Stimulated activated CD4-positive, alpha-beta T cell treated with anti-CD3 and anti-CD28 coated beads, Interleukin-2, amount 100 ng/mL, for 24 hours (primary cell): ENCODE measurements at regions not wholly inside any gene's neighbourhood (a gene's known extent, or its start where the extent isn't known, plus 50 kb on each side); places are given as distances from the start of the nearest gene placed in this dataset.

Experiments
- DNase-seq, 2 donors: peaks; one replicate each; pipeline ENCODE4 v3.0.0-alpha.2; 2020

DNA sequence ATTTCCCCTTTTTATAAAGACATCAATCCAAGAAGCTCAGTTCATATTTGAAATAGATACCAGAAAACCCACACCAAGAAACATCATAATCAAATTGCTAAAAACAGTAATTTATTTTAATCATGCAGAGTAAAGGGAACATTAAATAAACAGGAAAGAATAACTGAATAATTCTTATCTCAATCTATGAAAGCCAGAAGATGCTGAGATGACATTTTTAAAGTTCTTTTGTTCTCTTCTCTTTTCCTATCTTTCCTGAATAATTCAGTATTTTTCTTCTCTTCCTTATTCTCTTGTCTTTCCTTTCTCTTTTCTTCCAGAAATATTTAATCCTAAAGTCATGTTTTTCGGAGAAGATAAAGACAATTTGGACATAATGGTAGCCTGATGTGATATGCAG is 259.0 kb upstream of the OPRM1 start:
- DNase-seq = no peak

DNA sequence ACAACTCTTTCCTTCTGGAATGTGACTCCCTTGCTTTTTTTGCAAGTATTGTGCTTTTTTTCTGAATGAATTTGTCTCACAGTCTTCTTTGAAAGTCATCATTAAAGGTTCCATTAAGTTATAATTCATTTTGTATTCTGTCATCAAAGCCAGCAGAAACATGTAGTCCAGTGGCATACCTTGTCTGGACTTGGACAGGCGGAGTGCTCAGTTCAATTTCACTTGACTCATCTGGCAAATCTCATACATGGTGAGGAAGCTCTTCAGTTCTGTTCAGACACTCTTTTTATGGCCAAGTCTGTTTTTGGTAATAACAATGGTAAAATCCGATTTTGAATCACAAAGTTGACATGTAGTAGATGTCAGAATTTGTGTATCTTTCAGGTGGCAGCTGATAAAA is 260.8 kb upstream of the OPRM1 start:
- no peak for DNase-seq

DNA sequence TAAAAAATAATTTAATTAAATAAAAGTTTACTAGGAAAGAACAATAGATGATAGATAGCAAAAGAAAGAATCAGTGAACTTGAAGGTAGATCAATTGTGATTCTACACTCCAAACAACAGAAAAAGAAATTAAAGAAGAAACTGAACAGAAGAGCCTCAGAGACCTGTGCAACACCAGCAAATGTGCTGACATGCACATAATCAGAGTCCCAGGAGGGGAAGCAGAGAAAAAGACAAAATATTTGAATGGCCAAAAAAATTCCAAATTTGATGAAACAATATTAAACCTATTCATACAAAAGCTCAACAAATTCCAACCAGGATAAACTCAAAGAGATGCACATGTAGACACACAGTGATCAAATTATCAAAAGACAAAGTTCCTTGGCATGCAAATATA is 267.5 kb upstream of the OPRM1 start:
- DNase-seq = no peak

DNA sequence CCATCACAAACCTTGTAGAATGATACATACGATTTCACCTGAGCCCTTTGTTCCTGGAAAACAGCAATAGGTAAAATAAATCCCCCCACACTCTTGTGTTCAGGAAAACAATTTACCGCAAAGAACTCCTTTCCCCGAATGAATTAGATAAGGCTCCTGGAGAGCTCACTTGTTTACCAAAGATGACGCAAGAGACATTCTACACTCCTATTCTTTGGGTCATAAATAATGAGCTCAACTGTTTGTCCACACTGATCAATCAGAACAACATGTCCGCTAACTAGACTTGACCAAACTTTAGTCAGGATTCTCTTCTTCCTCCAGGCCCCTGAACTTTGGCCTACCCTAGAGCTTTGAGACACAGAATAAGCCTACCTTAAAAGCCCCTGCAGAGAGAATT is 271.9 kb upstream of the OPRM1 start:
- DNase-seq = no peak

DNA sequence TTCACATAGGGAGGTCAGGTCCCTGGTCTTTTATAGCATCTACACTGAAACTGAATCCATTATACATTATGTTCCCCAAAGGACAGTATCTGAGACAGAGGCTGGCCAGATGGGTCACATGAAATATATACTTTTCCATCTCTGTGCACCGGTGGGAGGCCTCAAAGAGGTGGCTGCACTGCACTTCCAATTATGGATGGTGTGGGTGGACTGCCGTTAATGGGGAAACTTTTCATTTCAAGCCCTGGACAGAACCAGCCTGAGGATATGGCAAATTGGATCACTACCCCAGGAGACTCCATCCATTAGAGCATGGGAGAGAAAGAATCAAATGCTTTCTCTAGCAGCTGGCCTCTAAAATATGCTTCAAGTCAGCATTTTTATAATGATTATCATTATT is 280.5 kb upstream of the OPRM1 start:
- no peak for DNase-seq

DNA sequence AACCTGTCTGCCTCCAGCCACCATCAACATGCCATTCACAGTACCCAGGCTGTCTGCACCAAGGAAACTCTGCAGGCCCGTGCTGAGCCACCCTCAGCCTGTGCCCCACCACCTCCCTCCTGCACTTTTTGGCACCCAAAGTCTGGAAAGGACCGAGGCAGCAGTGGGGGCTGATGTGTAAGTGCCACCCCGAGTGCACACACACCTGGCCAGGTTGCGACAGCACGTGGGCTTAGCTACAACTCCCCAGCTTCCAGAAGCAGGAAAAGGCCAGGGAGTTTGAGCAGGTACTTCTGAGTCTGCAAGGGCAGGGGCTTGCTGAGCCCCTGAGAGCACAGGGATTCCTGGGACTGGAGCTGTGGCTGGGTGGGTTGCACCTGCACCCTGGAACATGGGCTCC is 303.3 kb upstream of the OPRM1 start:
- no peak for DNase-seq

DNA sequence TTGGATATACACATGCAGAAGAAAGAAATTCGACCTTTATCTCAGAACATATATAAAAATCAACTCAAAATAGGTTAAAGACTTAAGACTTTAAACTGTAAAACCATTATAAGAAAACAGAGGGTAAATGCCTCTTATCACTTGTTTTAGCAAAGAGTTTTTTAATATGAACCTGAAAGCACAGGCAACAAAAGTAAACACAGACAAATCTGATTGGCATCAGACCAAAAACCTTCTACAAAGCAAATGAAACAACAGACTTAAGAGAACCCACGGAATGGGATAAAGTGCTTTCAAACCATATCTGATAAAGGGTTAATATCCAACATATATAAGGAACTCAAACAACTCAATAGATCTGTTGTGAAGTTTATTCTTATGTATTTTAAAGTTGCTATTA is 309.9 kb upstream of the OPRM1 start:
- no peak for DNase-seq

DNA sequence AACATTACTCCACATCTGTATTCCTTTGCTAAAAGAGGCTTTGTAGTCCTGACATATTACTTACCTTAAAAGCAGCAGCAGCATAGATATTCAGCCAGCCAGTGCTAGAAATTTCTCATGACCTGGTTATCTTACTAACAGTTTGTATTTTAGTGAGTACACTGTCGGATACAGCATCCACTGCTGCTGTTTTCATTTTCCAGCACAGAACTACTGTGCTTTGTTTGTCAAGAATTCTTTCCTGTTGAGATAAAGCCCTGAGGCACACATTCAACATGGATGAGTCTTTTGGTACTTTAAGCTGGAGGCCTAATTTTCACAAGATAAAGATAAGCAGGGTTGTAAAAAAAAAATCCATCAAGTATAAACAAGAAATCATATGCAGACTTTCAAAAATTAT is 311.2 kb upstream of the OPRM1 start:
- DNase-seq = no peak

DNA sequence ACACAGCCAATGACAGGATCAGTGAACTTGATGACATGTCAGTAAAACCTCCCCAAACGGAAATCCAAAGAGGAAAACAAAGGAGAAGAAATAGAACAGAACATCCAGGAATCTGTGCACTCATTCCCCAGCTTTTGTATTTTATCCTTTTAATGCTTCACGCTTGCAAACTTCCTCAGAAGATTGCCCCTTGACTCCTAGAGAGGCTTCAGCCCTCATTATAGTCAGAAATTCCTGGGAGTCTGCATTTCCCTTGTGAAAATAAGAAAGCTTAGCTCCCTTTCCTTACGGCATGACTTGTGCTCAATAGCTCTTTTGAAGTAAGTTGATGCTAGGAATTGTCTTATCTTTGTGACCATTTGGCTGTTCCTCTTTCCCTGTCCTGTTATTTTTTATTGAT is 313.6 kb upstream of the OPRM1 start:
- no peak for DNase-seq

DNA sequence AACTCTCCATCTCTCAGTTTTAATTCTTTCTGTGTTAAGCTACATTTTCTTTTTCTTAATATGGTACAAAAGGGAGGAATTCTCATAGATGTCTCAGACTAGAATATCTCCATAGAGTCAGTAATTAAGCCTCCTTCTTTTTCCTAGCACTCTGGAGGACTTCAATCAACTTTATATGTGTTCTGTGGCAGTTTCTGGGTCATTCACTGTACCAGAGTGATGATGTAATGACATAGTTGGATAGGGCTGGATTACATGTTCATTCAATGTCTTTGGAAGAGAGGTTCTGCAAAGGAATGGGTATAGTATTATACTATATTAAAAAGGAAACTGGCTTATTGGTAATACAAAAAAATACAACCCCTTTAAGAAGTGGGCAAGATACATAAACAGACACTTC is 318.3 kb upstream of the OPRM1 start:
- no peak for DNase-seq

DNA sequence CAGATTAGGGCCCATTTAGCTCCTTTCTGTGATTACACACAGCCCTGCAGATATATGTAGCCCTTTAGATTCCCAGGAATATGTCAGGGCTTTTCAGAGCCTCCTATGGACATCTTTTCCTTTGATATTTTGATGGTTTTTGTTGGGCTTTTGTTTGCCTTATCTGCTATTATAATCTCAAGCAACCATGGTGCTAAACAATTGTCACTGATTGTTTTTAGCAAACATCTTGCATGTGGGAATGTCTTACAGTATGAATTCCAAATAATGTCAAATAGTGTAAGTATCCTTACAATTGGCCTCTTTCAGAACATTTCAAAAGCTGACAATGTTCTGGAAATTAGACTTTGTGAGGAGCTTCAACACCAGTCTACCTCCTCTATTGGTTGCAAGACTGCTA is 333.6 kb upstream of the OPRM1 start:
- no peak for DNase-seq

DNA sequence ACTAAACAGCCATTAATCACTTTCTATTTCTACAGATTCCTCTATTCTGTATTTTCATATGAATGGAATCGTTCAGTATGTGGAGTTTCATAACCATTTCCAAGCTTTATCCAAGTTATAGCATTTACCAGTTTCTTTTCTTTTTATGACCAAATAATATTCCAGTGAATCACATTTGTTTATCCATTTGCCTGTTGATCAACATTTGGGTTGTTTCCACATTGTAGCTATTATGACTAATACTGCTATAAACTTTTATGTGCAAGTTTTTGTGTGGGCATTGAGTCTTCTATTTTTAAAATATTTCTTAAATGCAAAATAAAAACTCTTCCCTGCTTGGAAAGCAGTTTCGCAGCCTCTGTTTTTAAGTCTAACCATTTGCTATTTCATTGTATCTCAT is 336.4 kb upstream of the OPRM1 start:
- DNase-seq = no peak

DNA sequence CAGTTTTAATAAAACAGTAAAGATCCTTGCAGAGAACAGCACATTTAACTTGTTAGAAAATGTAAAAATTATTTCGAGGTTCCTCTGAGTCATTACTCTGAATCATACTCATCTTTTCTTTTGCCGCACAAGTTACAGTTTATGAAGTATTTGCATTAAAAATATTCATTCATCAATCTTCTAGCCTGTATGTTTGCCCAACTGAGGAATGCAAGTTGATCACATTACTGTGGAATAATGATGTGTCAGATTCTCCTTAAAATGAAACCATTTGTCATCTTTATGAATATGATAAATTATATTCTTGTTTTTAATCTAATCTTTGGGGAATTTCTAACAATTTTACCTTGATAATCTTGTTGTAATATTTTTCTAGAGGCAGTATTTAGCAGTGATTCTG is 340.4 kb upstream of the OPRM1 start:
- DNase-seq = no peak

DNA sequence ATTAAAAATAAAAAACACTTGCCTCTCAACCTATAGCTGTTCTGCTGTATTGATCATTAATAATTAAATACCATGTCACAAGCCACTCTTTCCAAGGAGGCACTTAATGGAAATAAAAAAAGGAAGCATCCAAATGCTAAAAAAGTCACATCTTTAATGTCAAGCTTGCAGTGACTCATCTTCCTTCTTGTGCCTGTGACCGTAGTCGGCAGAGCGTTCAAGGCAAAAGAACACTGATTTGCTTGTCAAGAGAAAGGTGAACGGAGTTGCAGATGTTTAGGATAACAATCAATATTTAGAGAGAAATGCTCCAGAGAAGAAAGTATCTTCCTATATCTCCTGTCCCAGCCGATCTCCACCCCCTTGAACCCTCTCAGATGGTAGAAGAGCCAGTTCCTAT is 341.0 kb upstream of the OPRM1 start:
- no peak for DNase-seq

DNA sequence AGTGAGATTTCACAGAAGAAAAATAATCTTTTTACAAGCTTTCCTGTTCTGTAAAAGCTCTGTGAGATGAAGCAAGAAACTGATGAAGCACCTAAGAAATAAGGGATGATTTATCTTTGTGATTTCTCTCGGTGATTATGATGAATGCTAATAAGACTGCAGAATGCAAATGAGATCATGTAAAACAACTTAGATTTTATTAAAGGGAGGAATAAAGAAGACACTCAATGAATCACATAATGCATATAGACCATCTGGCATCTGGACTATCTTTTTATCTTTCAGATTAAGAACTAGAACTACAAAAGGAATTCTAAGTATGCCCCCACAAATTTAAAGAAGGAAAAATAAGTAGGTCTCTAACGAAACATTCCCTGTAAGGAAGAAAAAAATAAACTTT is 361.5 kb upstream of the OPRM1 start:
- DNase-seq = no peak

DNA sequence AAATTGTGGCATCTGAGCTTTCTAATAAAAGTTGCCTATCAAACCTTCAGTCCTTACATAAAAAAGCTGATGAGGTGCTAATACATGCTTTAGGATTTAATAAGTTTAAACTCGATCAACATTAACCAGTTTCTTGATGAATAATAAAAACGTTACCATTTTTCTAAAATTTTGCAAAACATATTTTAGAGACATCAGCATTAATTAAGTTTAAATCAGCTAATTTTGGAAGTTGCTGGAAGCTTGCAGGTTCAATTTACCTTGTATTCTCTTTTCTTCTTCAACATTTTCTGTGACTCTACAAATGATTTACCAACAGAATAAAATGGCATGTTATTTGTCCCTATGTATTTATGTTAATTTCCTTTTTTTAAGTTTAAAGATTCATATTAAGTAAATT is 365.3 kb upstream of the OPRM1 start:
- DNase-seq = no peak

DNA sequence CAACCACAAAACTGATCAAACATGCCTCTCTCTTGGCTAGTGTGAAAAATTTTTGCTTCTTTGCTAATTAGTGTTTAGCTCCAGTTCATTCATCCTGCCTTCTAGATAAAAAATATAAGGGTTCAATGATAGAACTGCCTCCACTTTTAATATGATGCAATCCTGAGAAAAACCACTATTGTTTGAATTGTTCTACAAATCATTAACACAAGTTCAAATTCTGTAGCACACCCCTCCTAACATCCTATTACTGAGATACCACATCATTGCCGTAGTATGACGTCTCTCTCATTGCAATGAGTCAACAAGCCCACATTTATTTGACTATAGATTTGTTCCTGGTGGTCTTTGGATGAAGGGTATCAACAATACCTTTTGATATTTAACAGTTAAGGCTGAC is 365.8 kb upstream of the OPRM1 start:
- no peak for DNase-seq

DNA sequence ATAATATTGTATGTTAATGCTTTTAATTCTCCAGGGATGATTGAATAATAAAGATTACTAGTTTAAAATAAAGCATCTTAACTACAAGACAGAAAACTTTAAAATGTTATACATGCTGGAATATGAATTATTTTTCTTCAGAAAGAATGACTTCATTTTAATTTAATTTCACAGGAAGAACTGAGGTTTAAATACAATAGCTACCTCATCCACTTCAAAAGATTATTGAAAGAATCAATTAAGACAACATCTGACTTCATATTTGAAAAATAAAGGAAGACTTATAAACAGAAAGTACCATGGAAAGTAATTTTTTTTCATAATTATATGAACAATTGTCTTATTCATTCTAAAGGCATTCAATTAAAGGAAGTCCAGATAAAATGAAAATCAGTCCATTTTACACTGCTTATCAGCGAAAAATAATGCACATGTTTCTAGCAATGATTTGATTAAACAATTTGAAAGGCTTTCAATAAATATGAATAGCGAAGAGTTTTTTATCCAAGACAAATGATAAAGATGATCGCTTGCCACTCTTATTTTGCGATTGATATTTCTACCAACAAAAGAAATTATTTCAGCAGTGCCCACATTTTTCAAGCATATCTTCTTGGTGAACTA is 368.5 kb upstream of the OPRM1 start:
- DNase-seq = no peak

DNA sequence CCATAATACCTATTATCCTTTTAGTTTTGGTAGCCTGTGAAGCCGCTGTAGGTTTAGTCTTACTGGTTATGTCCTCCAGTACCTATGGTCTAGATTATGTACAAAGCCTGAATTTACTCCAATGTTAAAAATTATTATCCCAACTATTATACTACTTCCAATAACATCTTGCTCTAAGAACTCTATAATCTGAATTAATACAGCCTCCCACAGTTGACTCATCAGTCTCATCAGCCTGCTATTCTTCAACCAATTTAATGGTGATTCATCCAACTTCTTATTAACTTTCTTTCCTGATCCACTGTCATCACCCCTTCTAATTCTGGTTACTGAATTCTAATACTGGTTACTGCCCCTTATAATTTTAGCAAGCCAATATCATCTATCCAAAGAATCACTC is 370.3 kb upstream of the OPRM1 start:
- DNase-seq = no peak

DNA sequence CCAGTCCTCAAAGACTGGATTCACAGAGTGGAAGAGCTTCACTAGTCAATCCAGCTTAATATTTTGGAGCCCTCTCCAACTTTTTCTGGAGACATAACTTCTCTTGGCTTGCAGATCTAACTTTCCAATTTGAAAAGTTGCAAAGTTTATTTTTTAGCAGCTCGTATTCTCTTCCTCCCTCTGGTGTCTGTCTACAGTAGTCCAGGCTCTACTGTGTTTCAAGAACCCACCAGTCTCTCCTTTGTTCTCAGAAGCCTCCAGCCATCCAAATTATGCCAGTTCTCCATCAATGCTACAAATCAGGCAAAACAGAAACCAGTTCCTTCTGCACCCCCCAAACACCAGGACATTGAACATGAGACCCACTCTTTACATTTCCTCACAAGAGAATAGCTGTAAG is 376.1 kb upstream of the OPRM1 start:
- DNase-seq = no peak

DNA sequence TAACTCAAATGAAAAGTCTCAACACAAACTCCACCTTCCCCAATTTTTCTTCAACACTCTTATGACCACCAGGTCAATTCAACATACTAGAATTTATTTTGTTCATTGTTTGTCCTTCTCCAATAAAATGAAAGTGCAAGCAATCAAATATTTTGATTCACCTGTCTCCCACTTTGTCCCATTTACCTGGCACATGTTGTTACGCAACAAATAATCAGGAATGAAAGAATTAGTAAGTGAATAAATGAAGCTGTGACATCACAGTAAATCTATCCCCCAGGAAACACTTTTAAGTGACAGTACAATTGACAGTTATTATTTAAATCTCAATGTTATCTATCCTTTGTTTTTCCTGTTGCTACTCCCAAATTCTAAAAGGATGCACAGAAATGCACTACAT is 393.7 kb upstream of the OPRM1 start:
- no peak for DNase-seq

DNA sequence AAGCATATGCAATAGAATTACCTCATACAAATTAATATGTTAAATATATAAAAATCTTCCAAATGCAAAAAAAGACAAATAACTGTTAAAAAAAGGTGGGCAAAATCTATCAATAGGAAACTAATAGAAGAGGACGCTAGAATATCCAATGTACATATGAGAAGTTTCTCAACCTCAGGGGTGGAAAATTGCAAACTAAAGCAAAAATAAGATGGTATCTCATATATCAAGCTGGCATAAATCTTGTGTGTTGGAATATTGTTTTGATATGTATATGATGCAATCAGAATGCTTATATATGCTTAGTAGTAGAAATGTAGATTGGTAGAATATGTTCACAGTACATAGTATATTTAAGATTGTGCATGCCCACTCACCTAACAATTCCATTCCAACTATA is 395.0 kb upstream of the OPRM1 start:
- no peak for DNase-seq

DNA sequence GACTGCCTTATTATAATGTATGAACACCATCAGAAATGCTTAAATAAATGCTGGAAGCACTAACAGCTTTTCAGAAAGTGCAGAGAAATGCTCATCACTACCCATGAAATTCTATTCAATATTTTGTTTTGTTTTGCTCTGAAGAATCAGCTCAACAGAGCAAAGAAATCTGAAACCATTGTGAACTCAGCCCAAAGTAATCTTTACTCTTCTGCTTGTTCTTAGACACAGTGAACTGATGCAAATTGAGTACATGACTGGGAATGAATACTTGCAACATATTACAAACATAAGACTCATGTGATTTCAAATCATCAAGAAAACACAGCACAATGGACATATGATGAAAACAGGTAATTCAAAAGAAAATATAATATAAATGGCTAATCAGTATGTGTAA is 404.6 kb upstream of the OPRM1 start:
- no peak for DNase-seq

DNA sequence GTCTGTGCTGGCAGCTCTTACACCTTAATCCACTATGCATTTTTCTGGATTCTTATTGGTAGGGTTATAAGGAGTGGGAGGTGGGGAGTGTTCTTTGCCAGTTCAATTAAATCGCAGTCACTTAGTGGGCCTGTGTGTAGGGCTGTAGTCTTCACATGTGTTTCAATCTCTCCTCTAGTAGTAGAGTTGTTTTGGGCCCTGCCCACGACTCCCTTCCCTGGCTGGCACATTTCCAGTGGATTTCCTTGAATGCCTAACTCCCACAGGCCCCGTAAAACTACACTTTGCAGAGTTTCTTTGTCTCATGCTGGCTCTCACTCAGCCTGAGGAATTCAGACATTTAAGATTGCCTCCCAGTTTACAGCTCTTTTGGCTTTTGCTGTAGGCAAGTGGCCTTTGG is 414.0 kb upstream of the OPRM1 start:
- no peak for DNase-seq

DNA sequence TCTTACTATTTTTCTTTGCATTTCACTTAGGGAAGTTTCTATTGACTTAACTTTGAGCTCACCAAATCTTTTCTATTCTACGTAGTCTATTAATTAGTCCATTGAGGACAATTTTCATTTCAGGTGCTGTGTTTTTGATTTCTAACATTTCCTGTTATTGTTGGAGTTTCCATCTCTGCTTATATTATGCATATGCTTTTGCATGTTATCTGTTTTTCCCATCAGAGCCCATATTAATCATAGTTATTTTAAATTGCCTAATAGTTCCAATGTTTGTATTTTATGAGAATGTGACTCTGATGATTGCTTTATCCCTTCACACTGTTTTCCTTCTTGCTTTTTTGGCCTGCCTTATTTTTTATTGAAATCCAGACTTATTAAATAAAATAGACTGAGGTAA is 414.5 kb upstream of the OPRM1 start:
- no peak for DNase-seq

DNA sequence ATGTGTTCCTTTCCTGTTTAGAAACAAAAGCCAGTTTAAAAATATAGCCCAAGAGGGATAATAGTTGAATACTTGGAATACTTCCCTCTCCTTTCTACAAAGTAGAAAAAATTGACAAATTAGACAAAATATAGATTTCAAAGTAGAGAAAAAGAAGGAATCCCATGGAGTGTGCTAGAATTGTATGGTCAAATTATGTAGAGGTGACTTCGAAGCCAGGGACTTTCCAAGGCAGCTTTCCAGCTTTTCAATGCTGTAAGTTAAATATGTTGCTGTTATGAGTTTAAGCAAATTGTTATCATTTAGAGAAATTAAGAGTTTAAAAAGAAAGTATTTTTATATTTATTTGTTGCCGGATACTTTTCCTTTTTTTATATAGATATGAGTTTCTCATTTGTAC is 415.5 kb upstream of the OPRM1 start:
- no peak for DNase-seq
